Activated B cell treated with CpG ODN at 0.5 μM for 24 hours (primary cell): ENCODE measurements at regions not wholly inside any gene's neighbourhood (a gene's known extent, or its start where the extent isn't known, plus 50 kb on each side); places are given as distances from the start of the nearest gene placed in this dataset.
"Not testable (repeated sequence)": the region's sequence is repeated elsewhere in the genome, so short reads cannot be mapped to it uniquely, and the experiment has no call there.

Experiments used
- ATAC-seq: fragments of 200-7000 bp; cut with Tn5 transposase; one replicate; pipeline ENCODE4 v1.10.0; 2021; ENCODE audit warnings: low read depth, mild to moderate bottlenecking, moderate library complexity
- CTCF ChIA-PET: fragments of 350-600 bp; sonication (Branson Sonifier 250); formaldehyde crosslinking; loops from one replicate; lab custom pipeline; 2021; ENCODE audit warnings: antibody characterized with exemption; lab: Charles Lee
- POLR2A ChIA-PET: fragments of 350-600 bp; sonication (Branson Sonifier 250); formaldehyde crosslinking; loops from one replicate; lab custom pipeline; 2021; ENCODE audit warnings: antibody characterized with exemption; lab: Charles Lee
- DNase-seq: peaks from one replicate; pipeline ENCODE4 v3.0.0; 2022
- H3K27ac Mint-ChIP-seq: one replicate; pipeline ENCODE4 v1.8.0; 2020; ENCODE audit warnings: mixed read lengths
- H3K27me3 Mint-ChIP-seq: one replicate; pipeline ENCODE4 v1.8.0; 2021; ENCODE audit warnings: mixed read lengths
- H3K36me3 Mint-ChIP-seq: one replicate; pipeline ENCODE4 v1.8.0; 2021; ENCODE audit warnings: low read depth, mixed read lengths
- H3K4me1 Mint-ChIP-seq: one replicate; pipeline ENCODE4 v1.8.0; 2021; ENCODE audit warnings: mixed read lengths
- H3K4me3 Mint-ChIP-seq: one replicate; pipeline ENCODE4 v1.8.0; 2020; ENCODE audit warnings: mild to moderate bottlenecking, mixed read lengths
- H3K9me3 Mint-ChIP-seq: one replicate; pipeline ENCODE4 v1.8.0; 2020; ENCODE audit warnings: mixed read lengths
- intact Hi-C: fragments of 100-400 bp; cut with micrococcal nuclease; formaldehyde crosslinking; loops from one replicate; pipeline ENCODE4 v1.15.1; 2024
- TF ChIP-seq, protein P1 (sequence below): fragments of 200-600 bp; IDR thresholded peaks from one replicate; pipeline ENCODE4 v1.8.0; 2022; ENCODE audit warnings: antibody characterized with exemption, mild to moderate bottlenecking

DNA sequence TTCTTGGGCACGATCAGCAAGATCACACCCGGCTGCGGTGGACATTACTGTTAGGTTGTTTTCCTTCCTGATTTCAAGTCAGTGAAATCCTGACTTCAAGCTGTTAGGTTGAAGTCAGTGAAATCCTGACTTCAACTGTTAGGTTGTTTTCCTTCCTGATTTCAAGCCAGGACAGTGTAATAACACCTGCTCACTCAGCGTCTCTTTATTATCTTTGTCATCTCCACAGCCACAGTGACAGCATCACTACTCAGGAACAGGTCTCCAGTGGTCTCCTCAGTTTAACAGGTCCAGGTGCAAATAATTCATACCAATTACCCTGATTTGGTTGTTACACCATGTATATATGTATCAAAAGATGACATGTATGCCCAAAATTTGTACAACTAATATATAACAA, 208.1 kb upstream of the REG3G start:
- CTCF ChIA-PET: no interaction called here

DNA sequence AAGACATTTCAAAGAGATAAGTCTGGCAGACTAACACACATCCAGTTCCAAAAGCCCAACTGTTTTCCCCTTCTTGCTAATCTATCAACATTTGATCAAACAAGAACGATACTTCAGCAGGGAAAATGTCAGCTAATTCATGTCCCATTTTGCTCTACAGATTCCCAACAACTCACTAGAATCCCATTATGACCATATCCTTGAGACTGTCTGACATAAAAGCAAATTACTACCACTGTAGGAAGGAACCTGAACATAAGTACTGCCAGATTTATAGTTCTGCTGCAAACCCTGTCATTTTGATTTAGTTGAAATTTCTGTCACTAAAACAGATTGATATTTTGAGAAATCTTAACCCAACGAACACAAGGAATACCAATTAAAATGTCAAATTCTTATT, 193.0 kb upstream of the REG3G start:
- no peaks in the 10 kb centered on the region for H3K27me3 Mint-ChIP-seq
- H3K27ac Mint-ChIP-seq: no peak overlapping the region
- POLR2A ChIA-PET: no interaction called here
- CTCF ChIA-PET: no interaction called here
- intact Hi-C loops: no loop called here
- H3K4me3 Mint-ChIP-seq: no peak overlapping the region
- no peak for ATAC-seq
- H3K9me3 Mint-ChIP-seq: no peaks in the 10 kb centered on the region
- TF ChIP-seq, protein P1, sequence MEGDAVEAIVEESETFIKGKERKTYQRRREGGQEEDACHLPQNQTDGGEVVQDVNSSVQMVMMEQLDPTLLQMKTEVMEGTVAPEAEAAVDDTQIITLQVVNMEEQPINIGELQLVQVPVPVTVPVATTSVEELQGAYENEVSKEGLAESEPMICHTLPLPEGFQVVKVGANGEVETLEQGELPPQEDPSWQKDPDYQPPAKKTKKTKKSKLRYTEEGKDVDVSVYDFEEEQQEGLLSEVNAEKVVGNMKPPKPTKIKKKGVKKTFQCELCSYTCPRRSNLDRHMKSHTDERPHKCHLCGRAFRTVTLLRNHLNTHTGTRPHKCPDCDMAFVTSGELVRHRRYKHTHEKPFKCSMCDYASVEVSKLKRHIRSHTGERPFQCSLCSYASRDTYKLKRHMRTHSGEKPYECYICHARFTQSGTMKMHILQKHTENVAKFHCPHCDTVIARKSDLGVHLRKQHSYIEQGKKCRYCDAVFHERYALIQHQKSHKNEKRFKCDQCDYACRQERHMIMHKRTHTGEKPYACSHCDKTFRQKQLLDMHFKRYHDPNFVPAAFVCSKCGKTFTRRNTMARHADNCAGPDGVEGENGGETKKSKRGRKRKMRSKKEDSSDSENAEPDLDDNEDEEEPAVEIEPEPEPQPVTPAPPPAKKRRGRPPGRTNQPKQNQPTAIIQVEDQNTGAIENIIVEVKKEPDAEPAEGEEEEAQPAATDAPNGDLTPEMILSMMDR: no peak
- no peaks in the 10 kb centered on the region for H3K36me3 Mint-ChIP-seq
- H3K4me1 Mint-ChIP-seq: no peaks in the 10 kb centered on the region
- no peak for DNase-seq

More for the DNA sequence above, 208.1 kb upstream of the REG3G start:
- no peak for ATAC-seq
- TF ChIP-seq, protein P1: no peak
- Mint-ChIP-seq H3K27me3 (no peaks in the 10 kb centered on the region), H3K36me3 (no peaks in the 10 kb centered on the region), H3K9me3 (peaks cover 2% of the 10 kb centered on the region), H3K4me1 (no peaks in the 10 kb centered on the region), H3K27ac (no peak overlapping the region), H3K4me3 (no peak overlapping the region)
- no peak for DNase-seq
- POLR2A ChIA-PET: no interaction called here
- intact Hi-C loops: no loop called here

DNA sequence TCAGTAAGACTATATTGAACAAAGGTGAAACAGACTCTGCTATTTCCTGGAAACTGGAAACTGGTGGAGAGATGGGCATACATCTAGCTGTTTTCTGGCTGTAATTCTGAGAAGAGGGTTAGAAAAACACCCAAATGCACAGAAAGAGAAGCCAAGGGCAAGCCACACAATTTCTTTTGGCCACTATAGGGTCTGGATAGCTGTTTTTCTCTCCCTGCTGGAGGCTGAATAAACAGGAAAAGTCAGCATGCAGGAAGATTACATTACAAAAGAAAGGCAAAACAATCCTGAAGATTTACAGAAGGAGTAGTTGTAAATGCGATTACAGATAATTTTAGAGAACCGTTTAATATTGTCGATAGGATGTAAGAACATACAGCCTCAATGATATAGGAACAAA, 186.2 kb upstream of the REG3G start:
- intact Hi-C loops: no loop called here
- H3K27ac Mint-ChIP-seq: no peak overlapping the region
- H3K36me3 Mint-ChIP-seq: no peaks in the 10 kb centered on the region
- no peaks in the 10 kb centered on the region for H3K27me3 Mint-ChIP-seq
- H3K4me1 Mint-ChIP-seq: no peaks in the 10 kb centered on the region
- no peak for DNase-seq
- ATAC-seq: no peak
- ChIA-PET CTCF (no interaction called here), POLR2A (no interaction called here)
- H3K9me3 Mint-ChIP-seq: peaks cover 2% of the 10 kb centered on the region
- H3K4me3 Mint-ChIP-seq: no peak overlapping the region
- TF ChIP-seq, protein P1: no peak

DNA sequence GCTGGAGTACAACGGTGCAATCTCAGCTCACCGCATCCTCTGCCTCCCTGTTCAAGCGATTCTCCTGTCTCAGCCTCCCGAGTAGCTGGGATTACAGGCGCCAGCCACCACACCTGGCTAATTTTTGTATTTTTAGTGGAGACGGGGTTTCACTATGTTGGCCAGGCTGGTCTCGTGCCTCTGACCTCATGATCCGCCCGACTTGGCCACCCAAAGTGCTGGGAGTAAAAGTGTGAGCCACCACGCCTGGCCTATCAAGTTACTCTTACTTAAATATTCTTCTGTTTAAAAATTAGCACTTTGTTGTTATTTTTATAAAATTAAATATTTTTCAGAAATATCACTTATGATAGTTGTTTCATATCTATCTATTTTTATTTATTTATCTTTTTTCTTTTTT, 185.2 kb upstream of the REG3G start:
- CTCF ChIA-PET, H3K4me1 Mint-ChIP-seq, H3K27ac Mint-ChIP-seq, H3K27me3 Mint-ChIP-seq, H3K4me3 Mint-ChIP-seq, intact Hi-C loops, H3K36me3 Mint-ChIP-seq, POLR2A ChIA-PET, H3K9me3 Mint-ChIP-seq, DNase-seq, ATAC-seq: not testable (repeated sequence)

DNA sequence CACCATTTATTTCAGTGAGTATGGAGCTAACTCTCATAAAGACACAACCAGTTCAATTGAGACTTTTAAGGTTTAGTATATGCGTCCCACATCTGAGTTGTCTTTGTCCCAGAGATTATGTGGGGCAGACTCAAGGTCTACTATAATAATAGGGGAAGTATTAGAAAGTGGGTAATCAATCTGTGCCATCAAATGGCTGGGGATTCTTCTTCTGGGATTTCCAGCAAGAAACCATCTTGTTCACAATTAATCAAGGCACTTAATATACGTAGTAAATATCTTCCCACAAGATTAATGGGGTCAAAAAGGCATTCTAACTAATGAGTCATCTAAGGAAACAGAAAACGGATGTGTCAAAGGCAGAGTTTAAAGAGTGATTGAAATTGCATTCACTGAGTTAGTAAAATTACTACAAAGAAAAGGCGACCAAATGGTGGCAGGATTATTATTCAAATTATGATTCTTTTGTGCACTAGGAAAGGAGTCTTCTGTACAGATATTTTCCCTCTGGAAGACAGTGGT, 179.8 kb upstream of the REG3G start:
- H3K4me3 Mint-ChIP-seq: no peak overlapping the region
- ChIA-PET CTCF (no interaction called here), POLR2A (no interaction called here)
- DNase-seq (no peak), ATAC-seq (no peak)
- no peak overlapping the region for H3K27ac Mint-ChIP-seq
- H3K4me1 Mint-ChIP-seq: no peaks in the 10 kb centered on the region
- H3K27me3 Mint-ChIP-seq: no peaks in the 10 kb centered on the region
- TF ChIP-seq, protein P1: no peak
- H3K9me3 Mint-ChIP-seq: peaks cover 8% of the 10 kb centered on the region
- intact Hi-C loops: no loop called here
- H3K36me3 Mint-ChIP-seq: no peaks in the 10 kb centered on the region

DNA sequence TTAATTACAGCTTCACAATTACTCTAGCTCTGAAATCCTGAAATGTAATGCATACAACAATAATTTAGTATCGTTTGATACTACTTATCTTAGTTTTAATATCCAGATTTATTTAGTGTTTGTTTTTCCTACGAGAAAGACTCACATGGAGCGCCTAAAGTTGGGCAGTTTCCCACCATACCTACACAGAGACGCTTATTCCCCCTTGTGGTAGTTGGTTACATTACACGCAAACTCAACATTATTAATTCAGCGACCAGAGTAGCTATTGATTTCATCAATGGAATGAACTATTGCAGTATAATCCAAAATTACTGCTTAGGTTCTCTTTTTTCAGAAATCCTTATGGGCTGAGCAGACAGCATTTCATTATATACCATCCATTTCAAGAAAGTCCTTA, 164.0 kb upstream of the REG3G start:
- ChIA-PET CTCF (no interaction called here), POLR2A (no interaction called here)
- DNase-seq: no peak
- peaks cover 8% of the 10 kb centered on the region for H3K9me3 Mint-ChIP-seq
- TF ChIP-seq, protein P1: no peak
- H3K36me3 Mint-ChIP-seq: no peaks in the 10 kb centered on the region
- no peaks in the 10 kb centered on the region for H3K27me3 Mint-ChIP-seq
- H3K4me1 Mint-ChIP-seq: no peaks in the 10 kb centered on the region
- intact Hi-C loops: no loop called here
- no peak overlapping the region for H3K27ac Mint-ChIP-seq
- ATAC-seq: no peak
- H3K4me3 Mint-ChIP-seq: no peak overlapping the region
